PFSK-1 (cell line): ENCODE measurements at regions not wholly inside any gene's neighbourhood (a gene's known extent, or its start where the extent isn't known, plus 50 kb on each side); places are given as distances from the start of the nearest gene placed in this dataset.

Experiments used
- FOXP2 ChIP-seq: optimal IDR thresholded peaks from 2 replicates; pipeline ENCODE3; 2011; ENCODE audit warnings: borderline replicate concordance, control low read depth, inconsistent platforms; ENCODE audit not compliant: insufficient read depth; ENCODE audit errors: extremely low read length, extremely low read depth
- POLR2AphosphoS5 ChIP-seq: IDR thresholded peaks from 2 replicates; pipeline ENCODE4 v1.6.1; 2012; ENCODE audit warnings: low read depth, mild to moderate bottlenecking, control low read depth, low read length, moderate library complexity
- SIN3A ChIP-seq: IDR thresholded peaks from 2 replicates; pipeline ENCODE4 v1.6.1; 2012; ENCODE audit warnings: mild to moderate bottlenecking, low read length, moderate library complexity, borderline replicate concordance; ENCODE audit not compliant: insufficient read depth
- TAF1 ChIP-seq: IDR thresholded peaks from 2 replicates; pipeline ENCODE4 v1.6.1; 2012; ENCODE audit warnings: low read length, control low read depth, borderline replicate concordance; ENCODE audit not compliant: insufficient read depth
- TF ChIP-seq, protein P1 (sequence below), 2 experiments: IDR thresholded peaks; 2 replicates each; pipeline versions ENCODE4 v1.6.1 to v1.8.0; 2011 to 2012; ENCODE audit warnings: low read depth in 2 of 2, low read length in 2 of 2, control low read depth in 1 of 2, inconsistent platforms in 1 of 2, mild to moderate bottlenecking in 1 of 2, moderate library complexity in 1 of 2; ENCODE audit not compliant: insufficient read depth in 1 of 2

DNA sequence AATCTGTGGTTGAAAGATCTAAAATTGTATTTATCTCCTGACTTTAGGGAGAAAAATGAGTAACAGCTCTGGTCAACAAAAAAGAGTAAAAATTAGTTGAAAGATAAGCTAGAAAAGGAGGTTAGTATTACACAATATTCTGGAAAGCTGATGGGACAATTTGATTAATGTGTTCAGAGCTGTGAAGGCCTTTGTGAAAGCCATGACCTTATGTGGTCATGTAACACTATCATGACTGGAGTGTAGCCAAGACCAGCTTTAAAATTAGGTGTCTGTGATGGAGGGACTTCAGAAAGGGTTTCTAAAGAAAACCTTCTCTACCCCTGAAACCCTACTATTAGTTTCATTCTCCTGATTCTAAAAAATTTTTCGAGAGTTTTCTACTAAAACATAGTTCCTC, 127.2 kb downstream of the NFKBIZ start:
- no peak for TF ChIP-seq SIN3A
- no peak for TF ChIP-seq FOXP2
- TF ChIP-seq, protein P1, sequence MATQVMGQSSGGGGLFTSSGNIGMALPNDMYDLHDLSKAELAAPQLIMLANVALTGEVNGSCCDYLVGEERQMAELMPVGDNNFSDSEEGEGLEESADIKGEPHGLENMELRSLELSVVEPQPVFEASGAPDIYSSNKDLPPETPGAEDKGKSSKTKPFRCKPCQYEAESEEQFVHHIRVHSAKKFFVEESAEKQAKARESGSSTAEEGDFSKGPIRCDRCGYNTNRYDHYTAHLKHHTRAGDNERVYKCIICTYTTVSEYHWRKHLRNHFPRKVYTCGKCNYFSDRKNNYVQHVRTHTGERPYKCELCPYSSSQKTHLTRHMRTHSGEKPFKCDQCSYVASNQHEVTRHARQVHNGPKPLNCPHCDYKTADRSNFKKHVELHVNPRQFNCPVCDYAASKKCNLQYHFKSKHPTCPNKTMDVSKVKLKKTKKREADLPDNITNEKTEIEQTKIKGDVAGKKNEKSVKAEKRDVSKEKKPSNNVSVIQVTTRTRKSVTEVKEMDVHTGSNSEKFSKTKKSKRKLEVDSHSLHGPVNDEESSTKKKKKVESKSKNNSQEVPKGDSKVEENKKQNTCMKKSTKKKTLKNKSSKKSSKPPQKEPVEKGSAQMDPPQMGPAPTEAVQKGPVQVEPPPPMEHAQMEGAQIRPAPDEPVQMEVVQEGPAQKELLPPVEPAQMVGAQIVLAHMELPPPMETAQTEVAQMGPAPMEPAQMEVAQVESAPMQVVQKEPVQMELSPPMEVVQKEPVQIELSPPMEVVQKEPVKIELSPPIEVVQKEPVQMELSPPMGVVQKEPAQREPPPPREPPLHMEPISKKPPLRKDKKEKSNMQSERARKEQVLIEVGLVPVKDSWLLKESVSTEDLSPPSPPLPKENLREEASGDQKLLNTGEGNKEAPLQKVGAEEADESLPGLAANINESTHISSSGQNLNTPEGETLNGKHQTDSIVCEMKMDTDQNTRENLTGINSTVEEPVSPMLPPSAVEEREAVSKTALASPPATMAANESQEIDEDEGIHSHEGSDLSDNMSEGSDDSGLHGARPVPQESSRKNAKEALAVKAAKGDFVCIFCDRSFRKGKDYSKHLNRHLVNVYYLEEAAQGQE (IDR thresholded peaks at IDR 0.05; ENCODE audit: insufficient read depth in 1 of 2, low read depth in 2 of 2, low read length in 2 of 2) = no peak

DNA sequence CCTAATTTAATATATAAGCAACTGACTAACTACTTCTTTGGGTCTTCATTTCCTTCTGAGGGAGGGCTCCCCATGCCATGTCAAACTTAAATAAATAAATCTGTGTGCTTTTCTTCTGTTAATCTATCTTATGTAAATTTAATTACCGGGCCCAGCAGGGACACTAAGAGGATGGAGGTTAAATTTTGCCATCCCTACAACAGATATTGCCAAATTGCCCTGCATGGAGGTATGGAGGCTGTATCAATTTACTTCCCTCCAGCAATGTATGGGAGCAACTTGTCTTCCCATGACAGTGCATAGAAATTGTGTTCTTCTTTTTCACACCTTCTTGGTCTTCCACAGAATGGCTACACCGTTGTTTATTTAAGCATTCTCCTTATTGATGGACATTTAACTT, 129.0 kb downstream of the NFKBIZ start:
- no peak for TF ChIP-seq TAF1
- no peak for TF ChIP-seq POLR2AphosphoS5
- no peak for TF ChIP-seq SIN3A
- TF ChIP-seq, protein P1 (IDR thresholded peaks at IDR 0.05; ENCODE audit: insufficient read depth in 1 of 2, low read depth in 2 of 2, low read length in 2 of 2) = no peak; a peak in 1 of 4 replicates

DNA sequence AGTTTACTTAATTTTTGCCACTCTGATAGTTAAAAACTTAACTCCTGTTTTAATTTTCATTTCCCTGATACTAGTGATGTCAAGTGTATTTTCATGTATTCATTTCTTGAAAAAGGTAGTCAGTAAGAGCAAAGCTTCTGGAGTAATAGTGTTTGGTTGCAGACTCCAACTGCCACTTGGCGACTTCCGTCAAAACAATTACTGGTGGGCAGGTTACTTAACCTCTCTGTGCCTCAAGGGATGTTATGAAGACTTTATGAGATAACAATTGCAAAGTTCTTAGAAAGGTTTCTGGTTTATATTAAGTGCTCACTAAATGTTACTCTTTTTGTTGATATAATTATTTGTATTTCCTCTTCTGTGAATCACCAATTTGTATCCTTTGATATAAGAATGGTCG, 129.7 kb downstream of the NFKBIZ start:
- no peak for TF ChIP-seq POLR2AphosphoS5
- TF ChIP-seq SIN3A = no peak
- TF ChIP-seq TAF1 = no peak
- no peak for TF ChIP-seq FOXP2
- TF ChIP-seq, protein P1 (IDR thresholded peaks at IDR 0.05; ENCODE audit: insufficient read depth in 1 of 2, low read depth in 2 of 2, low read length in 2 of 2) = no peak

DNA sequence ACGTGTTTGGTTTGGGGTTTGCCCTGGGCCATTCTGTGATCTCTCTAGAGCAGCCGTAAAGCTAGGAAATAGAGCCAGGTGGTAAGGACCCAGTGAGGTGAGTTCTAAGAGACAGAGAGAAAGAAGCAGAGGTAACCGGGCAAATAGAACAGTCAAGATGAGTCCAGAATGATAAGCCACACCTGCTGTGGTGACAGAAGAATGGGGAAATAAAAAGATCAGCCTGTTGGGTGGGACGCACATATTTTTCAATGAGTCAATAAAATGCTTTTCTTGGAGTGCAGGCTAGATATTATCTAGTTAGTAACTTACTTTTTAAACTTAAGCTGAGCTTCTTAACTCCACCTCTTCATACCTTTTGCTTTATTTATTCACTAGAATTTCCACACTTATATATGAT, 135.0 kb downstream of the NFKBIZ start:
- TF ChIP-seq SIN3A (no peak), FOXP2 (no peak)
- TF ChIP-seq, protein P1 (IDR thresholded peaks at IDR 0.05; ENCODE audit: insufficient read depth in 1 of 2, low read depth in 2 of 2, low read length in 2 of 2) = no peak

DNA sequence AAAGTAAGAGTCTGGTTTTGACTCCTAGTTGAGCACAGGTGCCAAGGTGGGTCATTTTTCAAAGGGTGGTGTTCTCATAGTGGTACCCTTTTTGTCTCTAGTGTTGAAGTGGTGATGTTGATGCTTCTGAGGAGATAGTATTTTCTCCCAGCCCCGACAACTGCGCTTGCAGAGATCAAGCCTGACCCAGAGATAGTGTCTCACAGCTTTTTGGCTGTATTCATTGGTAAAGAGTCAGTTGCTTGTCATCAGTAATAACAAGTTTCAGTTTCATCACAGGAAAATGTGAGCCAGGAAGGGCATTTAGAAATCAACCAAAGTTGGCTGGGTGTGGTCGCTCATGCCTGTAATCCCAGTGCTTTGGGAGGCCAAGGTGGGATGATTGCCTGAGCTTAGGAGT, 139.3 kb downstream of the NFKBIZ start:
- TF ChIP-seq, protein P1 (IDR thresholded peaks at IDR 0.05; ENCODE audit: insufficient read depth in 1 of 2, low read depth in 2 of 2, low read length in 2 of 2) = no peak
- TF ChIP-seq FOXP2 (no peak), TAF1 (no peak), POLR2AphosphoS5 (no peak), SIN3A (no peak)
